GM21576 (cell line): ENCODE measurements at regions not wholly inside any gene's neighbourhood (a gene's known extent, or its start where the extent isn't known, plus 50 kb on each side); places are given as distances from the start of the nearest gene placed in this dataset.

Experiments
- ATAC-seq: cut with Tn5 transposase; IDR thresholded peaks from one replicate; pipeline ENCODE4 v1.9.1; 2021; ENCODE audit warnings: mild to moderate bottlenecking, moderate library complexity; ENCODE audit not compliant: unreplicated experiment

GRCh38 chr2:120966510-120967254 lies 231.0 kb downstream of the GLI2 start:
- ATAC-seq = no peak

DNA sequence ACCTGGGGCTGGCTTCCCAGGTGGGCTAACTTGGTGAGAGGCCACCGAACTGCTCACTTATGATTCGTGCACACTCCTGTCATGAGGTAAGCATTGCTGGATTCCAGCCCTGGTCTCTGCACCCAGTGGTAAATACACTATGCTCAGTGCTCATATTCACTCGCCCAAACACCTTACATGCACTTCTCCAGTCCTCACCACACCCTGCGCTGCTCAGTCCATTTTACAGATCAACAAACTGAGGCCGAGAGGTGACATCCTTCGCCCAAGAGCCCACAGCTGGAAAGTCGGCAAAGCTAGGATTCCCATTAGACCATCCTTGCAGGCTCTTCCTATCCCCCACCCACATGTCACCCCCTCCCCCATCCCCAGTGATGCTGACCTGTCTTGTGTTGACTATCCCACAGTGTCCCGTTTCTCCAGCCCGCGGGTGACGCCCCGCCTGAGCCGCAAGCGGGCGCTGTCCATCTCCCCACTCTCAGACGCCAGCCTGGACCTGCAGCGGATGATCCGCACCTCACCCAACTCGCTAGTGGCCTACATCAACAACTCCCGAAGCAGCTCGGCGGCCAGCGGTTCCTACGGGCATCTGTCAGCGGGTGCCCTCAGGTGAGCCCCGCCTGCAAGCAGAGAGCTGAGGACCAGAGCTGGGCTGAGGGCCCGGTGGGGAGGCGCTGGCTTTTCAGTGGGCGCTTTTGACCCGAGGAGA lies 232.8 kb downstream of the GLI2 start:
- no peak for ATAC-seq

DNA sequence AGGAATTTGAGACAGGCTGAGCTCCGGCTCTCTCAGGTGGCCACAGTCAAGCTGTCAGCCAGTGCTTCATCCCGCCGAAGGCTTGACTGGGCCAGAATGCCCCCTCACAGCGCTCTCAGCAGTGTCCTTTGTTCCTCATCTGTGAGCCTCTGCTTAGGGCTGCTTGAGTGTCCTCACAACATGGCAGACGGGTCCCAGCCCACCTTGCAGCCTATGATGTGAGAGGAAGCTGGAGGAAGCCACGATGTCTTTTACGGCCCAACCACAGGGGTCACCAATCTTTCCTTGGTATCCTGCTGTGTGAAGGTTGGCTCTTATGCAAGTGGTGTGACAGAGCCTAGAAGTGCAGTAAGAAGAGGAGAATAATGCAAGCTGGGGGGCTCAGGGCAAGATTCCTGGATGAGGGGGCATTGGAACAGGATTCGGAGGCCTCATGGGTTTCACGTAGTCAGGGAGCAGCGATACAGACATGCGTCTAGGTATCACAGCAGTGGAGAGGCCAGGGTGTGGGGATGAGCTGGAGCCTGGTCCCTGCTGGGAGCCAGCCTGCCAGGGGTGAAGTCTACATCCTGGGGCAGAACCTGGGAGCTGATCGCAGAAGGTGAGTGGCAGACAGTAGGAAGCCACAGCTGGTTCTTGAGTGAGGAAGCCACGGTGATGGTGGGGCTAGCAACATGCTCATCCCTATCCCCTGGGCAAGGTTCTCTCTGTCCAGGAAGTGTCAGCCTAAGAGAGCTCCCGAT lies 234.1 kb downstream of the GLI2 start:
- no peak for ATAC-seq

- no peak for ATAC-seq
These were observed 236.2 kb downstream of the GLI2 start for GRCh38 chr2:120971866-120972265.

- ATAC-seq = no peak
These were observed 236.6 kb downstream of the GLI2 start for GRCh38 chr2:120972286-120972685.

- ATAC-seq = no peak
These were observed 237.5 kb downstream of the GLI2 start for GRCh38 chr2:120973196-120973595.

GRCh38 chr2:120974950-120975349 lies 239.3 kb downstream of the GLI2 start:
- no peak for ATAC-seq

DNA sequence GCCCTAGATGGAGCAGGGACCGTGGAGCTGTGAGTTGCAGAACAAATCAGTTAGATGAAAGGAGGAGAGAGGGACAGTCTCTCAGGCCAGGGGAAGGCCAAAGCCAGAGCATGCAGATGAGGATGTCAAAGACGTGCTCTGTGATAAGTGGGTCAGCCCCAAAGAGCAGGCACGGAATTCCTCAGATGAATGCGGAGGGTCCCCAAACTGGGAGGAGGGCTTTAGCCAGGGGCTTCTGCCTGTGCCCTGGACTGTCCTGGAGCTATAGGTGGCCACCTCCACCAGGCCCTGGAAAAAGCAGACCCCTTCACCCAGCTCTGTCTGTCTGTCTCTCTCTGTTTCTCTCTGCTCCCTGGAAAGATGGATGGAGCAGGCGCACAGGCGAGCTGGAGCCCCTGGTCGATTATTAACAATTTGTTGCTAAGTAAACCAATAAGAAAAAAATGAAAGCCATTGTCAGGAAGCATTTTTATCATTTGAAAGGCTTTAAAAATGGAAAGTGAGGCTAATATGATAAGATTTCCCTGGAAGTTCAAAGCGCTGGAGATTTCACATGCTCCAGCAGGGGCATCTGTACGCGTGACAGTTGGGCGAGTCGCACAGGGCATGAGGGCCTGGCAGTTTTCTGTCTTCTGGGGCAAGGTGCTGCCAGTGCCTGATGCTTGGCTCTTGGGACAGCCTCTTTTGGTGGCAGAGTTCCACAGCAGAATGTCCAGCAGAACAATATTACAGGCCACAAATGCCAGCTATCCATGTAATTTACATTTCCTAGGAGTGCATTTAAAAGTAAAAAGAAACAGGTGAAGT lies 241.0 kb downstream of the GLI2 start:
- ATAC-seq = no peak

DNA sequence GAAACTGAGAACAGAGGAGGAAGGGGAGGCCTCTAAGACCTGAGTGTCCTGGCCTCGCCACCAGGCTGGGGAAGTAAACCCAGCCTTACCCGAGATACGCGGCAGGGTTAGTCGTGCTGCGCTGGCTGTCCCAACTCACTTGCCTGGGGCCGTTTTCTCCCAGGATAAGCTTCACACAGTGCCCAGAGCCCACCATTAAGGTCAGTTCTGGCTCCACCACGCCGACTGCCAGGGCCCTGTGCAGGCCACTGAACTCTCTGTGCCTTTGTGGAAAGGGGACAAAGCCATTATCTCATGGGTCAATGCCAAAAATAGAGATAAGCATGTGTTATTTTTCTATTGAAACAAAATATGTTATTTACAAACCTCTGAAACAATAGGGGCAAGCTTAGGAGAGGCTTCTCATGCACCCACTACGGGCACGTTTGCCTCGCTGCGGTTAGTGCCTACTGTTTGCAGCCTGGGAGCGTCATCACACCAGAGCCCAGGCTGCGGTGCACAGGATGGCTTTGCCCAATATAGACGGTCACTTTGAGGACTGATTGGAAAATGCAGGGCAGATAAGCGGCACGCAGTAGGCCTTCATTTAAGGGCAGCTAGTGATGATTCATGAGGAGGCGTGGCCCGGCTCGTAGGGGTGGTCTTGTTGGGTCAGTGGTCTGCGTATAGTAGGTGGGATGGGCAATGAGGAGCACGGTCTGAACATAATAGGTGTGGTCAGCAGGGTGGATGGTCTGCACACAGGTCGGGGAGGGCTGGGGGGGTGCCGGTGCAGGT lies 242.1 kb downstream of the GLI2 start:
- no peak for ATAC-seq

- no peak for ATAC-seq
These were observed 242.8 kb downstream of the GLI2 start for GRCh38 chr2:120978359-120979050.

- ATAC-seq = no peak
These were observed 243.7 kb downstream of the GLI2 start for GRCh38 chr2:120979398-120979797.

DNA sequence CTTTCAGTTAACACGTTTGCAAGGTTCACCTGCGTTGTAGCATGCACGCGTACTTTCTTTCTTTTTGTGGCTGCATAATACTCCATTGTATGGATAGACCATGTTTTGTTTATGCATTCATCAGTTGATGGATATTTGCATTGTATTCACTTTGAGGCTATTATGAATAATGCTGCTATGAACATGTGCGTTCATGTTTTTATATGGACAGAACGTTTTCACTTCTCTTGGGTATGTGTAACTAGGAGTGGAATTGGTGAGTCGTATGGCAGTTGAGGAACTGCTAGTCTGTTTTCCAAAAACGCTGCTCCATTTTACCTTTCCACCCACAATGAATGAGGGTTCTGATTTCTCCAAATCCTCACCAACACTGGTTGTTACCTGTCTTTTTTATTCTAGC lies 244.3 kb downstream of the GLI2 start:
- no peak for ATAC-seq

DNA sequence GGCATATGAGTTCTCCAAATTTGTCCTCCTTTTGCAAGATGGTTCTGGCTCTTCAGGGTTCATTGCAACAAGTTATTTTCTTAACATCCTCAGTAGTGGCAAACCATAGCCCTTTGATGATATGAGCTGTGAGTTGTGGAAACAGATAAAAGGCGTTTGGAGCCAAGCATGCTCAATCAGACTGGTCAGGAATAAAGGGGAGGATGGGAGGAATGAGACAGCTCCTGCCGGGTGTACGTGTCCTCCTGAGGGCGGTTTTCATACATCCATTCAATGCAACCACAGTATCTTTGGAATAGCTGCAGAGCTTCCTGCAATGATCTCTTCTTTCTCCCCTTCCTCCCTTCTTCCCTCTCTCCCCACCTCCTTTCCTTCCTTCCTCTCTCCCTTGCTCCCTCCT lies 245.8 kb downstream of the GLI2 start:
- ATAC-seq = no peak

- no peak for ATAC-seq
These were observed 246.9 kb downstream of the GLI2 start for GRCh38 chr2:120982598-120982997.

DNA sequence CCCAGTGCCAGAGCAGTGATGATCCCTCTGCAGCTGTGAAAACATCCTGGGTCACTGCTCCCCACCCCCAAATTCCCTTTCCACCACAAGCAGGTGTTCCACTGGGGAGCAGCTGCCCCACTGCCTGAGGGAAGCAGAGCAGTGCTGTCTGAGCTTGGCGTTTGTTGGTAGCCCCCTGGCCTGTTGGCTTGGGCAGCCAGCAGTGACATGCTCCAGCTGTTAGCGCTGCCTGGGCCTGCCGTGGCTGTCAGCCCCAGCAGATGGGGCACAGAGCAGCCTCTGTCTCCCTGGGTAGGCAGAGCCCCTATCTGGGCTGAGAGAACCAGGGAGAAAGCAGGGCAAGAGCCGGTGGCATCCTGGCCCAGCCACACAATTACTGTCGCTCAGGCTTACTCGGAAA lies 247.7 kb downstream of the GLI2 start:
- no peak for ATAC-seq

DNA sequence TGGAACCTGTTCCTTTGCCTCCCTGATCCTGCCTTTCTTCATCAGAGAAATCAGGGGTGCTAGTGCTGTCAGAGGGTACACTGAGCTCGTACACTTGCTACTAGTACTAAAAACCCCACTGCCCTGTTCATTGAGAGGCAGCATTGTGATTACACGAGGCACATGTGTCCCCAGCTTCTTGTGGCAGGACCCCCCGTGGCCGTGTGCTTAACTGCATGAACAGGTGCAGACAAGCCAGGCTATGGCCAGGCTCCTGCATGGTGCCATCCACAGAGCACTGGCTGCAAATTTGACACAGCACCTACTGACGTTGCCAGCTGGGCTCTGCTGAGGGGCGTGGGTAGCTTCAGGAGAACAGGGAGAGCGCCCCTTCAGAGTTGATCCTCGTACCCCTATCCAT lies 248.4 kb downstream of the GLI2 start:
- ATAC-seq = no peak

DNA sequence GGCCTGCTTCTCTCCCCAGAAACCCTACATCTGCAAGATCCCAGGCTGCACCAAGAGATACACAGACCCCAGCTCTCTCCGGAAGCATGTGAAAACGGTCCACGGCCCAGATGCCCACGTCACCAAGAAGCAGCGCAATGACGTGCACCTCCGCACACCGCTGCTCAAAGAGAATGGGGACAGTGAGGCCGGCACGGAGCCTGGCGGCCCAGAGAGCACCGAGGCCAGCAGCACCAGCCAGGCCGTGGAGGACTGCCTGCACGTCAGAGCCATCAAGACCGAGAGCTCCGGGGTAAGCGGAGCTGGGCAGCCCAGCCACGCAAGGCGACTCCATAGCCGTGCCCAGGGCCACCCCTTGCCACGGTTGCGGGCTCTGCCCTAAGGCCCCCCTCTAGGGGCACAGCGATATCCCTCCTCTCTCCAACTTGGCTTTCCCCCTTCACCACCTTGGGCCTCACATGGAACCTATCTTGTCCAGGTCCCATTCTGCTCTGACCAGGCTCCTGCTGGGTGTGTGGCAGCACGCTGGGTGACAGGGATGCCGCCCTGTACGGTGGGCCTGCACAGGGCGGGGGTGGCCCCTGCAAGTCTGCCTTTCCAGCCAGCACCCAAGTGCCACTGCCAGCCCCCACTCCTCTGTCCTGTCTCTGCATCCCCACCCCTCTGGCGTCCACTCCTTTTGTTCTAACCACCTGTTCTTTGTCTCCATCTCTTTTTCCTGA lies 248.9 kb downstream of the GLI2 start:
- ATAC-seq = no peak

DNA sequence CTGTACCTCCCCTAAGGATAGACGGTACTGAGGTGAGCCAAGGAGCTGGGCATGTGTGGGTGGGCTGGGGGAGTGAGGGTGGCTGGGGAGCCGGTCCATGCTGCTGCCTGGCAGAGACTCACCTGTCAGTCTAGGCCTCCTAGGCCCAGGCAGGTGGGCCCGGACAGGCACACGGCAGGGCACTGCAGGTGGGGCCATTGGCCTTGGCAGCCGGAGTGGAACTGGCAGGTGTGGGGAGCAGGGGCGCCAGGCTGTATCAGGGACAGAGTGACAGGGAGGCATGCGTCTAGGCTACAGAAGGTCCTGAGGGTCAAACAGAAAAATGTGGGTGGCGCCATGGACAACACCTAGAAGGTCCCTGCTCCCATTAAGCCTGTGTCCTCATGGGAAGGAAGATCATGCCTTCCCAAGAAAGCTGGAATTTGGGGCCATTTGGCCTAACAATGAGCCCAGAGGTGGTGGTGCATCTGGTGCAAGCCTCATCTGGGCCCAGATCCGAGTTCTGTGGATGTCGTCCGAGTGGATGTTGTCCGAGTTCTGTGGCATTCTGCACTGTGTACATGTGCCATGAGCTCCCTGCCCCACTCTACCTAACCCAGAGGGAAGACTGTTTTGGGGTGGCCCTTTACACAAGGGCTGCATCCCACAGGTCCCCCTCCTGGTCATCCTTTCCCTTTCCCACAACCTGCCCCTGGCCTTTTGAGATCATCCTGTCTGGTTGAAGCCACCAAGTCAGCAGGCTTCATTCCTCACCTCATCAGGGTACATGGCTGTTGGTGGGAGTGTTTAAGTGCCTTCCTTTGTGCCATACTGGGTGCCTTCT lies 249.7 kb downstream of the GLI2 start:
- ATAC-seq = no peak
